ENCODE measurements at regions not wholly inside any gene's neighbourhood (a gene's known extent, or its start where the extent isn't known, plus 50 kb on each side); places are given as distances from the start of the nearest gene placed in this dataset.

- TF ChIP-seq CTCF (conservative IDR thresholded peaks at IDR 0.05; ENCODE audit: low read depth, low read length) (no peak), EZH2 (IDR thresholded peaks at IDR 0.05; ENCODE audit: borderline replicate concordance, low read depth, low read length, poor library complexity, severe bottlenecking) (no peak)
Observed at GRCh38 chr20:1777476-1777820, 117.8 kb upstream of the SIRPA start.
